VCaP (cell line): ENCODE measurements at regions not wholly inside any gene's neighbourhood (a gene's known extent, or its start where the extent isn't known, plus 50 kb on each side); places are given as distances from the start of the nearest gene placed in this dataset.

Experiments used
- H3K27ac ChIP-seq: fragments of 450-650 bp; 2 replicates; pipeline ENCODE4 v1.5.1; 2017
- TF ChIP-seq, protein P1 (sequence below): fragments of 450-650 bp; conservative IDR thresholded peaks from 2 replicates; pipeline ENCODE4 v1.5.1; 2017; ENCODE audit warnings: mild to moderate bottlenecking, moderate library complexity

GRCh38 chr15:35137190-35137574 is 52.1 kb upstream of the NANOGP8 start:
- no peak overlapping the region for H3K27ac ChIP-seq
- TF ChIP-seq, protein P1, sequence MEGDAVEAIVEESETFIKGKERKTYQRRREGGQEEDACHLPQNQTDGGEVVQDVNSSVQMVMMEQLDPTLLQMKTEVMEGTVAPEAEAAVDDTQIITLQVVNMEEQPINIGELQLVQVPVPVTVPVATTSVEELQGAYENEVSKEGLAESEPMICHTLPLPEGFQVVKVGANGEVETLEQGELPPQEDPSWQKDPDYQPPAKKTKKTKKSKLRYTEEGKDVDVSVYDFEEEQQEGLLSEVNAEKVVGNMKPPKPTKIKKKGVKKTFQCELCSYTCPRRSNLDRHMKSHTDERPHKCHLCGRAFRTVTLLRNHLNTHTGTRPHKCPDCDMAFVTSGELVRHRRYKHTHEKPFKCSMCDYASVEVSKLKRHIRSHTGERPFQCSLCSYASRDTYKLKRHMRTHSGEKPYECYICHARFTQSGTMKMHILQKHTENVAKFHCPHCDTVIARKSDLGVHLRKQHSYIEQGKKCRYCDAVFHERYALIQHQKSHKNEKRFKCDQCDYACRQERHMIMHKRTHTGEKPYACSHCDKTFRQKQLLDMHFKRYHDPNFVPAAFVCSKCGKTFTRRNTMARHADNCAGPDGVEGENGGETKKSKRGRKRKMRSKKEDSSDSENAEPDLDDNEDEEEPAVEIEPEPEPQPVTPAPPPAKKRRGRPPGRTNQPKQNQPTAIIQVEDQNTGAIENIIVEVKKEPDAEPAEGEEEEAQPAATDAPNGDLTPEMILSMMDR = no peak

- TF ChIP-seq, protein P1 = no peak
- no peak overlapping the region for H3K27ac ChIP-seq
Observed at GRCh38 chr15:35136321-35137189, 51.5 kb upstream of the NANOGP8 start.
